Epithelial cell of proximal tubule (primary cell): ENCODE measurements at regions not wholly inside any gene's neighbourhood (a gene's known extent, or its start where the extent isn't known, plus 50 kb on each side); places are given as distances from the start of the nearest gene placed in this dataset.
"Not testable (repeated sequence)": the region's sequence is repeated elsewhere in the genome, so short reads cannot be mapped to it uniquely, and the experiment has no call there.

Source experiments
- DNase-seq: peaks from one replicate; pipeline ENCODE4 v3.0.0-alpha.2; 2011; ENCODE audit warnings: low read depth
- H3K4me3 ChIP-seq: 2 replicates; pipeline ENCODE4 v1.5.1; 2011; ENCODE audit warnings: low read depth, mild to moderate bottlenecking, low read length
- CTCF ChIP-seq: conservative IDR thresholded peaks from 2 replicates; pipeline ENCODE4 v1.5.1; 2012; ENCODE audit warnings: low read depth, mild to moderate bottlenecking, low read length

DNA sequence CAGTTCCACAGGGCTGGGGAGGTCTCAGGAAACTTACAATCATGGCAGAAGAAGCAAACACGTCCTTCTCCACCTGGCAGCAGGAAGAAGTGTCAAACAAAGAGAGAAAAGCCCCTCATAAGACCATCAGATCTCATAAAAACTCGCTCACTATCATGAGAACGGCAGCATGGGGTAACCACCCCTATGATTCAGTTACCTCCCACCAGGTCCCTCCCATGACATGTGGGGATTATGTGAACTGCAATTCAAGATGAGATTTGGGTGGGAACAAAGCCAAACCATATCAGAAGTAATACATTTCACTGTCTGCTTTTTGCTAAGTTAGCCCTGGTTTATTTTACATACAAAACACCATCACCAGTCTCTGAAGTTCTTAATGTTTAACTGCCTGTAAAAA is 68.5 kb downstream of the RBM11 start:
- no peak overlapping the region for H3K4me3 ChIP-seq
- DNase-seq, result no peak
- TF ChIP-seq CTCF, result no peak

DNA sequence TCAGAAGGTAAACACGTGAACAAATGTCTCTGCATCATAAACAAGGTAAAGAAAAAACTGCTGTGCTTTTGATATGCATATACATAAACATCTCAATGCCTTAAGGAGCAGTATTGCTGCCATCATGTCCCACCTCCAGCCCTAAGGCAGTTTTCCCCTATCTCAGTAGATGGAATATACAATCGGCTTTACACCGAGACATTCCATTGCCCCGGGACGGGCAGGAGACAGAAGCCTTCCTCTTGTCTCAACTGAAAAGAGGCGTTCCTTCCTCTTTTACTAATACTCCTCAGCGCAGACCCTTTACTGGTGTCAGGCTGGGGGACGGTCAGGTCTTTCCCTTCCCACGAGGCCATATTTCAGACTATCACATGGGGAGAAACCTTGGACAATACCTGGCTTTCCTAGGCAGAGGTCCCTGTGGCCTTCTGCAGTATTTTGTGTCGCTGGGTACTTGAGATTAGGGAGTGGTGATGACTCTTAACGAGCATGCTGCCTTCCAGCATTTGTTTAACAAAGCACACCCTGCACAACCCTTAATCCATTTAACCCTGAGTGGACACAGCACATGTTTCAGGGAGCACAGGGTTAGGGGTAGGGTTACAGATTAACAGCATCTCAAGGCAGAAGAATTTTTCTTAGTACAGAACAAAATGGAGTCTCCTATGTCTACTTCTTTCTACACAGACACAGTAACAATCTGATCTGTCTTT is 65.4 kb downstream of the RBM11 start:
- not testable (repeated sequence) for DNase-seq, H3K4me3 ChIP-seq
